SK-N-SH (cell line): ENCODE measurements at regions not wholly inside any gene's neighbourhood (a gene's known extent, or its start where the extent isn't known, plus 50 kb on each side); places are given as distances from the start of the nearest gene placed in this dataset.

Experiments
- CHD2 ChIP-seq: fragments of 150-350 bp; IDR thresholded peaks from 2 replicates; pipeline ENCODE4 v1.6.1; 2018; ENCODE audit warnings: low read length; ENCODE audit not compliant: partially characterized antibody
- EZH2phosphoT487 ChIP-seq: fragments of 200-600 bp; sonication (generic); IDR thresholded peaks from 2 replicates; pipeline ENCODE4 v1.6.1; 2017; ENCODE audit warnings: low read depth, mixed run types, mild to moderate bottlenecking, antibody characterized with exemption, moderate library complexity, borderline replicate concordance
- GABPA ChIP-seq: IDR thresholded peaks from 2 replicates; pipeline ENCODE4 v1.4.0; 2012; ENCODE audit warnings: low read depth, mild to moderate bottlenecking
- JUND ChIP-seq: IDR thresholded peaks from 2 replicates; pipeline ENCODE4 v1.4.0; 2012
- POLR2AphosphoS5 ChIP-seq: IDR thresholded peaks from 2 replicates; pipeline ENCODE4 v1.6.1; 2012; ENCODE audit warnings: low read depth, low read length
- SIN3A ChIP-seq: IDR thresholded peaks from 2 replicates; pipeline ENCODE4 v1.6.1; 2012; ENCODE audit warnings: low read depth, mild to moderate bottlenecking, low read length, moderate library complexity, borderline replicate concordance
- SMC3 ChIP-seq: IDR thresholded peaks from 2 replicates; pipeline ENCODE4 v1.6.1; 2012; ENCODE audit warnings: low read depth, low read length, improper control_type of control experiment
- TAF1 ChIP-seq: IDR thresholded peaks from 2 replicates; pipeline ENCODE4 v1.6.1; 2012; ENCODE audit warnings: low read depth, mild to moderate bottlenecking, low read length, moderate library complexity, borderline replicate concordance
- TEAD4 ChIP-seq: IDR thresholded peaks from 2 replicates; pipeline ENCODE4 v1.4.0; 2012; ENCODE audit warnings: mild to moderate bottlenecking, borderline replicate concordance; ENCODE audit not compliant: insufficient read depth
- TF ChIP-seq, protein P1 (sequence below): fragments of 200-600 bp; sonication (generic); IDR thresholded peaks from 2 replicates; pipeline ENCODE4 v1.6.1; 2017; ENCODE audit warnings: antibody characterized with exemption, mild to moderate bottlenecking, moderate library complexity
- TF ChIP-seq, protein P2 (sequence below): IDR thresholded peaks from 2 replicates; pipeline ENCODE4; 2012
- TF ChIP-seq, protein P3 (sequence below): IDR thresholded peaks from 2 replicates; pipeline ENCODE4 v1.4.0; 2012; ENCODE audit warnings: low read depth

DNA sequence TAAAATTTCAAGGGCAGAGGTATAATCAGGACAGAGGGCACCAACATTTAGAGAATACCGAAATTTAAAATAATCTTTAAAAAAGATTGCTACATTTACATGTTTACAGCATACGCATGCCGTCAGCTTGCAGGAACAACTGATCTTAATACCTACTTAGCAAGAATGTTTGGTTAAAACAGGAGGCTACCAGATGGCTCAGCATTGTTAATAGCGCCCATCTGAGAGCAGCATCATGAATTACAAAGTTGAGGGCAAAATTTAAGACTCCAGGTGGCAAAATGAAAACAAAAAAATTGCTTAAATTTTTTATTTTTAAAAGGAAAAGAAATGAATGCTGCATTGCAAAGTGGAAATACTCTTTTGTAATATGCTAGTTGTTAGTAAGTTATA, 241.3 kb downstream of the C4orf33 start:
- TF ChIP-seq SMC3 = no peak
- TF ChIP-seq, protein P1, sequence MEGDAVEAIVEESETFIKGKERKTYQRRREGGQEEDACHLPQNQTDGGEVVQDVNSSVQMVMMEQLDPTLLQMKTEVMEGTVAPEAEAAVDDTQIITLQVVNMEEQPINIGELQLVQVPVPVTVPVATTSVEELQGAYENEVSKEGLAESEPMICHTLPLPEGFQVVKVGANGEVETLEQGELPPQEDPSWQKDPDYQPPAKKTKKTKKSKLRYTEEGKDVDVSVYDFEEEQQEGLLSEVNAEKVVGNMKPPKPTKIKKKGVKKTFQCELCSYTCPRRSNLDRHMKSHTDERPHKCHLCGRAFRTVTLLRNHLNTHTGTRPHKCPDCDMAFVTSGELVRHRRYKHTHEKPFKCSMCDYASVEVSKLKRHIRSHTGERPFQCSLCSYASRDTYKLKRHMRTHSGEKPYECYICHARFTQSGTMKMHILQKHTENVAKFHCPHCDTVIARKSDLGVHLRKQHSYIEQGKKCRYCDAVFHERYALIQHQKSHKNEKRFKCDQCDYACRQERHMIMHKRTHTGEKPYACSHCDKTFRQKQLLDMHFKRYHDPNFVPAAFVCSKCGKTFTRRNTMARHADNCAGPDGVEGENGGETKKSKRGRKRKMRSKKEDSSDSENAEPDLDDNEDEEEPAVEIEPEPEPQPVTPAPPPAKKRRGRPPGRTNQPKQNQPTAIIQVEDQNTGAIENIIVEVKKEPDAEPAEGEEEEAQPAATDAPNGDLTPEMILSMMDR = no peak
- no peak for TF ChIP-seq POLR2AphosphoS5
- no peak for TF ChIP-seq TEAD4
- no peak for TF ChIP-seq GABPA
- TF ChIP-seq TAF1 = no peak
- no peak for TF ChIP-seq CHD2
- TF ChIP-seq, protein P2, sequence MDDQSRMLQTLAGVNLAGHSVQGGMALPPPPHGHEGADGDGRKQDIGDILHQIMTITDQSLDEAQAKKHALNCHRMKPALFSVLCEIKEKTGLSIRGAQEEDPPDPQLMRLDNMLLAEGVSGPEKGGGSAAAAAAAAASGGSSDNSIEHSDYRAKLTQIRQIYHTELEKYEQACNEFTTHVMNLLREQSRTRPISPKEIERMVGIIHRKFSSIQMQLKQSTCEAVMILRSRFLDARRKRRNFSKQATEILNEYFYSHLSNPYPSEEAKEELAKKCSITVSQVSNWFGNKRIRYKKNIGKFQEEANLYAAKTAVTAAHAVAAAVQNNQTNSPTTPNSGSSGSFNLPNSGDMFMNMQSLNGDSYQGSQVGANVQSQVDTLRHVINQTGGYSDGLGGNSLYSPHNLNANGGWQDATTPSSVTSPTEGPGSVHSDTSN = no peak
- TF ChIP-seq JUND = no peak
- no peak for TF ChIP-seq SIN3A
- TF ChIP-seq, protein P3, sequence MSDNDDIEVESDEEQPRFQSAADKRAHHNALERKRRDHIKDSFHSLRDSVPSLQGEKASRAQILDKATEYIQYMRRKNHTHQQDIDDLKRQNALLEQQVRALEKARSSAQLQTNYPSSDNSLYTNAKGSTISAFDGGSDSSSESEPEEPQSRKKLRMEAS = no peak
- TF ChIP-seq EZH2phosphoT487 = no peak
